CD4-positive, alpha-beta T cell treated with Interleukin-1 beta for 1 hour (primary cell): ENCODE measurements at regions not wholly inside any gene's neighbourhood (a gene's known extent, or its start where the extent isn't known, plus 50 kb on each side); places are given as distances from the start of the nearest gene placed in this dataset.
"Not testable (repeated sequence)": the region's sequence is repeated elsewhere in the genome, so short reads cannot be mapped to it uniquely, and the experiment has no call there.

Experiments used
- DNase-seq, 2 donors: peaks; one replicate each; pipeline ENCODE4 v3.0.0-alpha.2; 2020 to 2022

- not testable (repeated sequence) for DNase-seq
Observed at GRCh38 chr5:176061269-176061622, 93.1 kb upstream of the THOC3 start.

GRCh38 chr5:176061660-176062059 lies 93.5 kb upstream of the THOC3 start:
- DNase-seq, result not testable (repeated sequence)

- DNase-seq, result not testable (repeated sequence)
Observed at GRCh38 chr5:176066262-176066945, 98.3 kb upstream of the THOC3 start.

GRCh38 chr5:176067162-176067561 lies 99.0 kb upstream of the THOC3 start:
- DNase-seq, result not testable (repeated sequence)

GRCh38 chr5:176067948-176068347 lies 99.8 kb upstream of the THOC3 start:
- not testable (repeated sequence) for DNase-seq

GRCh38 chr5:176073996-176074571 lies 106.0 kb upstream of the THOC3 start:
- DNase-seq, result not testable (repeated sequence)

GRCh38 chr5:176083717-176084116 lies 115.6 kb upstream of the THOC3 start:
- not testable (repeated sequence) for DNase-seq

GRCh38 chr5:176103083-176103482 lies 135.0 kb upstream of the THOC3 start:
- not testable (repeated sequence) for DNase-seq

- DNase-seq, result not testable (repeated sequence)
Observed at GRCh38 chr5:176112888-176113287, 125.3 kb upstream of the SIMC1 start.

GRCh38 chr5:176113673-176114335 lies 124.4 kb upstream of the SIMC1 start:
- not testable (repeated sequence) for DNase-seq

GRCh38 chr5:176114825-176115224 lies 123.4 kb upstream of the SIMC1 start:
- not testable (repeated sequence) for DNase-seq

- not testable (repeated sequence) for DNase-seq
Observed at GRCh38 chr5:176117699-176118238, 120.5 kb upstream of the SIMC1 start.

- not testable (repeated sequence) for DNase-seq
Observed at GRCh38 chr5:176122361-176122760, 115.9 kb upstream of the SIMC1 start.

- not testable (repeated sequence) for DNase-seq
Observed at GRCh38 chr5:176124120-176124519, 114.1 kb upstream of the SIMC1 start.

GRCh38 chr5:176131771-176132170 lies 106.5 kb upstream of the SIMC1 start:
- no peak for DNase-seq

- DNase-seq, result peak in 1 of 2 donors; percentile 0
Observed at GRCh38 chr5:176132471-176133288, 105.5 kb upstream of the SIMC1 start.

- peak in 1 of 2 donors; percentile 1 for DNase-seq
Observed at GRCh38 chr5:176133289-176133870, 104.8 kb upstream of the SIMC1 start.

GRCh38 chr5:176133877-176134276 lies 104.3 kb upstream of the SIMC1 start:
- DNase-seq, result no peak

- no peak for DNase-seq
Observed at GRCh38 chr5:176134529-176135223, 103.5 kb upstream of the SIMC1 start.

GRCh38 chr5:176140138-176140537 lies 98.1 kb upstream of the SIMC1 start:
- DNase-seq, result not testable (repeated sequence)

- no peak for DNase-seq
Observed at GRCh38 chr5:176144508-176144907, 93.7 kb upstream of the SIMC1 start.

- DNase-seq, result not testable (repeated sequence)
Observed at GRCh38 chr5:176149948-176150347, 88.3 kb upstream of the SIMC1 start.
